ENCODE measurements at regions not wholly inside any gene's neighbourhood (a gene's known extent, or its start where the extent isn't known, plus 50 kb on each side); places are given as distances from the start of the nearest gene placed in this dataset.

GRCh38 chr2:134078354-134078753 lies 175.5 kb upstream of the MGAT5 start:
- no peaks in the 10 kb centered on the region for H3K79me1 ChIP-seq (ENCODE audit: low read depth in 1 of 2, low read length in 2 of 2)
- H2AFZ ChIP-seq (replicated peaks; ENCODE audit: low read length, poor library complexity), result no peak overlapping the region
- H3K14ac ChIP-seq (replicated peaks; ENCODE audit: low read depth, low read length), result no peak overlapping the region
- BruUV-seq (replicated peaks), result no TSS peak
- no peak overlapping the region for H4K91ac ChIP-seq (ENCODE audit: insufficient read depth, low read depth, low read length)
- no peak for TF ChIP-seq MAZ (IDR thresholded peaks at IDR 0.05; ENCODE audit: borderline replicate concordance, low read depth, low read length)
- TF ChIP-seq ELK1 (IDR thresholded peaks at IDR 0.05; ENCODE audit: borderline replicate concordance, low read depth, low read length), result no peak
- TF ChIP-seq POLR2A (IDR thresholded peaks at IDR 0.05; ENCODE audit: low read depth, low read length), result no peak
- no peak for TF ChIP-seq MAFK (IDR thresholded peaks at IDR 0.05; ENCODE audit: low read depth, low read length)
- no peak for TF ChIP-seq SMC3 (IDR thresholded peaks at IDR 0.05; ENCODE audit: low read depth, low read length)
- TF ChIP-seq FOS (IDR thresholded peaks at IDR 0.05; ENCODE audit: low read depth, low read length), result no peak
- no peak for TF ChIP-seq RCOR1 (IDR thresholded peaks at IDR 0.05; ENCODE audit: insufficient replicate concordance, low read length)
- ATAC-seq (ENCODE audit: low read depth) (no peak), DNase-seq (no peak)
- peaks cover 9% of the 10 kb centered on the region; the same call in 1 of the 2 replicates for H3K4me1 ChIP-seq (ENCODE audit: control insufficient read depth, insufficient read depth, low read length)
- no peak overlapping the region for H3K23ac ChIP-seq (ENCODE audit: low read depth, low read length)
- no peak overlapping the region for H3K18ac ChIP-seq (ENCODE audit: low read depth, low read length)
- no peak overlapping the region for H3K4me3 ChIP-seq (ENCODE audit: insufficient read depth, low read depth, low read length)
- peaks cover 9% of the 10 kb centered on the region for H3K27me3 ChIP-seq (ENCODE audit: control insufficient read depth, insufficient read depth, low read length)
- H3K36me3 ChIP-seq (ENCODE audit: control insufficient read depth, insufficient read depth, low read length), result no peaks in the 10 kb centered on the region
- intact Hi-C loops (cut with micrococcal nuclease) (no loop called here), in situ Hi-C loops (cut with MboI; ENCODE audit: low sequenced_read_pairs) (no loop called here), dilution Hi-C loops (cut with HindIII; ENCODE audit: low sequenced_read_pairs, unreplicated experiment) (no loop called here)
- H2AK5ac ChIP-seq (ENCODE audit: low read depth, low read length), result no peak overlapping the region
- peaks cover 5% of the 10 kb centered on the region for H3K9me3 ChIP-seq (ENCODE audit: control insufficient read depth, insufficient read depth, low read length)
- CTCF ChIA-PET, result interaction anchor here (0.8 kb wide), 1 partner anchor 21 kb away, joined by 3 read pairs; no protein-coding TSS in a partner anchor
- H3K9ac ChIP-seq (ENCODE audit: low read depth, low read length), result no peak overlapping the region
- no peak overlapping the region for H4K8ac ChIP-seq (ENCODE audit: low read depth in 2 of 2, low read length in 2 of 2)
- H3K27ac ChIP-seq (ENCODE audit: insufficient read depth, low read length), result no peak overlapping the region
- H2BK5ac ChIP-seq (ENCODE audit: low read depth, low read length, poor library complexity, severe bottlenecking), result no peak overlapping the region
- no peak overlapping the region for H3K4me2 ChIP-seq (ENCODE audit: low read depth, low read length)
- WGBS, 2 experiments (ENCODE audit: extremely low coverage in 2 of 2, insufficient read length in 1 of 2), result no CpG with 5 or more reads among the region's 1 CpG
- no peak overlapping the region for H2BK120ac ChIP-seq (ENCODE audit: low read depth, low read length)
- H3K9me1 ChIP-seq (ENCODE audit: insufficient read depth, low read length), result no peaks in the 10 kb centered on the region
- H4K20me1 ChIP-seq (ENCODE audit: insufficient read depth, low read length), result no peaks in the 10 kb centered on the region
- no peak overlapping the region for H2AK9ac ChIP-seq (replicated peaks; ENCODE audit: low read depth, low read length, poor library complexity)
- no peak overlapping the region for H2BK15ac ChIP-seq (ENCODE audit: low read depth, low read length)
- H3K56ac ChIP-seq (ENCODE audit: extremely low read depth, insufficient read depth, low read length), result no peak overlapping the region
- no peak overlapping the region for H4K5ac ChIP-seq (ENCODE audit: low read depth, low read length)
- H2BK20ac ChIP-seq (ENCODE audit: low read depth, low read length), result no peak overlapping the region
- POLR2A ChIA-PET (ENCODE audit: unreplicated experiment), result no interaction called here
- H3K4ac ChIP-seq (ENCODE audit: low read depth, low read length), result no peak overlapping the region
